Liver (tissue), 7 donors: ENCODE measurements at regions not wholly inside any gene's neighbourhood (a gene's known extent, or its start where the extent isn't known, plus 50 kb on each side); places are given as distances from the start of the nearest gene placed in this dataset.

ENCODE experiments used
- DNase-seq: peaks from one replicate; pipeline ENCODE4 v3.0.0-alpha.2; 2017; ENCODE audit warnings: low spot score
- H3K27ac ChIP-seq, 2 donors: one replicate each; pipeline ENCODE4 v1.7.0; 2013; ENCODE audit warnings: inconsistent platforms in 2 of 2, low read length in 2 of 2, control low read depth in 1 of 2, low read depth in 1 of 2, mild to moderate bottlenecking in 1 of 2
- H3K27me3 ChIP-seq, 4 donors: one replicate each; pipeline versions ENCODE4 v1.6.1 to v1.7.0; 2013; ENCODE audit warnings: low read length in 3 of 4, inconsistent platforms in 1 of 4, mild to moderate bottlenecking in 1 of 4, moderate library complexity in 1 of 4; ENCODE audit not compliant: control insufficient read depth in 4 of 4, insufficient read depth in 4 of 4
- H3K36me3 ChIP-seq, 4 donors: one replicate each; pipeline versions ENCODE4 v1.6.1 to v1.7.0; 2013; ENCODE audit warnings: low read length in 3 of 4, mild to moderate bottlenecking in 3 of 4, low read depth in 1 of 4, moderate library complexity in 1 of 4; ENCODE audit not compliant: control insufficient read depth in 4 of 4, insufficient read depth in 3 of 4
- H3K4me1 ChIP-seq, 4 donors: one replicate each; pipeline versions ENCODE4 v1.6.1 to v1.7.0; 2013; ENCODE audit warnings: low read length in 3 of 4, mild to moderate bottlenecking in 3 of 4, moderate library complexity in 1 of 4; ENCODE audit not compliant: control insufficient read depth in 4 of 4, insufficient read depth in 4 of 4
- H3K4me3 ChIP-seq, 3 donors: one replicate each; pipeline versions ENCODE4 v1.6.1 to v1.7.0; 2013; ENCODE audit warnings: low read length in 3 of 3, control low read depth in 1 of 3, low read depth in 1 of 3, mild to moderate bottlenecking in 1 of 3
- H3K9ac ChIP-seq, 2 donors: one replicate each; pipeline ENCODE4 v1.7.0; 2013; ENCODE audit warnings: low read length in 2 of 2, mild to moderate bottlenecking in 2 of 2, moderate library complexity in 2 of 2, control low read depth in 1 of 2, low read depth in 1 of 2
- H3K9me3 ChIP-seq, 4 donors: one replicate each; pipeline versions ENCODE4 v1.6.1 to v1.7.0; 2013; ENCODE audit warnings: low read length in 3 of 4; ENCODE audit not compliant: control insufficient read depth in 4 of 4
- EGR1 ChIP-seq, 2 donors: IDR thresholded peaks; 2 replicates each; pipeline ENCODE4 v1.6.1; 2016 to 2018; ENCODE audit warnings: antibody characterized with exemption in 2 of 2, low read depth in 2 of 2
- FOXA1 ChIP-seq: IDR thresholded peaks from 2 replicates; pipeline ENCODE4 v1.6.1; 2016; ENCODE audit warnings: antibody characterized with exemption
- FOXA2 ChIP-seq: IDR thresholded peaks from 2 replicates; pipeline ENCODE4 v1.6.1; 2016; ENCODE audit warnings: antibody characterized with exemption
- GABPA ChIP-seq, 2 donors: IDR thresholded peaks in 1 of 2; conservative IDR thresholded peaks in 1 of 2; 2 replicates each; pipeline ENCODE4 v1.6.1; 2016; ENCODE audit warnings: antibody characterized with exemption in 2 of 2, mild to moderate bottlenecking in 1 of 2, moderate library complexity in 1 of 2
- HNF4G ChIP-seq: IDR thresholded peaks from 2 replicates; pipeline ENCODE4 v1.6.1; 2016; ENCODE audit warnings: antibody characterized with exemption
- JUND ChIP-seq, 2 donors: IDR thresholded peaks; 2 replicates each; pipeline ENCODE4 v1.6.1; 2016; ENCODE audit warnings: antibody characterized with exemption in 2 of 2
- NR2F2 ChIP-seq: IDR thresholded peaks from 2 replicates; pipeline ENCODE4 v1.6.1; 2016; ENCODE audit warnings: antibody characterized with exemption
- REST ChIP-seq: IDR thresholded peaks from 2 replicates; pipeline ENCODE4 v1.6.1; 2016; ENCODE audit warnings: antibody characterized with exemption, mild to moderate bottlenecking
- SP1 ChIP-seq: IDR thresholded peaks from 2 replicates; pipeline ENCODE4 v1.6.1; 2018; ENCODE audit warnings: antibody characterized with exemption, mild to moderate bottlenecking
- TAF1 ChIP-seq: conservative IDR thresholded peaks from 2 replicates; pipeline ENCODE4 v1.6.1; 2016; ENCODE audit warnings: antibody characterized with exemption, mild to moderate bottlenecking
- YY1 ChIP-seq: IDR thresholded peaks from 2 replicates; pipeline ENCODE4 v1.6.1; 2016; ENCODE audit warnings: antibody characterized with exemption, mild to moderate bottlenecking
- ZBTB33 ChIP-seq: IDR thresholded peaks from 2 replicates; pipeline ENCODE4 v1.6.1; 2016; ENCODE audit warnings: antibody characterized with exemption
- WGBS: extraction: QIAGEN DNeasy Blood & Tissue Kit; methylation state at CpG from one replicate; pipeline ENCODE4 v1.1.7; 2013; 5-methylcytosine and 5-hydroxymethylcytosine counted together
- donor health status: healthy.
- donor health status: healthy.
- donor health status: healthy.
- donor health status: healthy.

GRCh38 chr4:53908661-53909078 is 155.7 kb downstream of the CHIC2 start (continued):
- TF ChIP-seq ZBTB33 (peak; percentile 62), SP1 (peak; percentile 79), REST (no peak)

GRCh38 chr4:53907772-53908171 is 156.6 kb downstream of the CHIC2 start:
- H3K9ac ChIP-seq, result no peak overlapping the region
- no peak overlapping the region for H3K27ac ChIP-seq
- no peaks in the 10 kb centered on the region for H3K9me3 ChIP-seq
- H3K27me3 ChIP-seq, result no peaks in the 10 kb centered on the region
- H3K4me1 ChIP-seq, result peaks cover 0 to 18% (median 14%) of the 10 kb centered on the region in 4 donors
- no peak for DNase-seq
- H3K4me3 ChIP-seq, result no peak overlapping the region
- TF ChIP-seq JUND (IDR thresholded peaks at IDR 0.05) (no peak), FOXA1 (no peak), GABPA (IDR thresholded peaks at IDR 0.05 in 1 of 2, conservative IDR thresholded peaks at IDR 0.05 in 1 of 2) (no peak), REST (no peak), FOXA2 (no peak), HNF4G (no peak), SP1 (no peak), NR2F2 (no peak), EGR1 (IDR thresholded peaks at IDR 0.05; ENCODE audit: low read depth in 2 of 2) (no peak), TAF1 (no peak), YY1 (no peak), ZBTB33 (no peak)
- H3K36me3 ChIP-seq, result no peaks in the 10 kb centered on the region
- WGBS, result 78% methylated on average over 5 of the region's 5 CpGs
